ENCODE measurements at regions not wholly inside any gene's neighbourhood (a gene's known extent, or its start where the extent isn't known, plus 50 kb on each side); places are given as distances from the start of the nearest gene placed in this dataset.

GRCh38 chr7:47678641-47679380 lies 96.9 kb upstream of the TNS3 start:
- no peak for DNase-seq (ENCODE audit: low read depth)
- no peak for TF ChIP-seq CTCF (IDR thresholded peaks at IDR 0.05; ENCODE audit: control insufficient read depth, extremely low read depth, insufficient read depth)
- H3K4me3 ChIP-seq (ENCODE audit: low read depth, low read length) = no peak overlapping the region

DNA sequence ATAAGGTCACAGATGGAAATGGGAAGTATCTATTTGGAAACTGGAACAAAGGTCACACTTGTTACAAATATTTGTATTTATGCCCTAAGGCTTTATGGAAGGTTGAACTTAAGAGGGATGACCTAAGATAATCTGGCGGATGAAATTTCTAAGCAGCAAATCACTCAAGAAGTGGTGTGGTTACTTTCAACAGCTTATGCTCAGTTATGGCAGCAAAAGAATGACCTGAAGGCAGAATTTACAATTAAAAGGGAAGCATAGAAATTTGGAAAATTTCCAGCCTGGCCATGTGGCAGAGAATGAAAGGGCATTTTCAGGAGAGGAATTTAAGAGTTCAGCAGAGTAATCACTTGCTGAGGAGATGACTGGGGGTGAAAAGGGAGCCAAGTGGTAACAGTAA lies 95.8 kb upstream of the TNS3 start:
- H3K4me3 ChIP-seq (ENCODE audit: low read depth, low read length) = no peak overlapping the region
- TF ChIP-seq CTCF (IDR thresholded peaks at IDR 0.05; ENCODE audit: control insufficient read depth, extremely low read depth, insufficient read depth) = no peak
- no peak for DNase-seq (ENCODE audit: low read depth)

GRCh38 chr7:47677093-47677492 lies 95.2 kb upstream of the TNS3 start:
- no peak for DNase-seq (ENCODE audit: low read depth)
- H3K4me3 ChIP-seq (ENCODE audit: low read depth, low read length) = no peak overlapping the region
- TF ChIP-seq CTCF (IDR thresholded peaks at IDR 0.05; ENCODE audit: control insufficient read depth, extremely low read depth, insufficient read depth) = no peak

DNA sequence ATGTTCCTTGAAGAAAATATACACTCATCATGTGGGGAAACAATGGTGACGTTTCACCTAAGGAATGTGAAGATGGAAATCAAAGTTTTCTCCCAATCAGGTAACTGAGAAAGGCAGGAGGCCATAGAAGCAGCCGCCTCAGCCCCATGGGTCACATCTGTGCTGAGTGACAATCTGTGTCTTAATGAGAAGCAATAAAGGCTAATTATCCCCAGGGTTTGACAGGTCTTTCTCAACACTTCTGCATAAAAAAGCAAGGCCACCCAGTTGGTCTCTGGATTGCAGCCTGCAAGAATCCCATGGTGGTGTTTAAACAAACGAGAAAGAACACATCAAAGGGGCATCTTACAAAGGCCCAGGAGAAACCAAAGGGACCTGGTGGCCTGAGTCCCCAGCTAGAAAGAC lies 91.1 kb upstream of the TNS3 start:
- TF ChIP-seq CTCF (IDR thresholded peaks at IDR 0.05; ENCODE audit: control insufficient read depth, extremely low read depth, insufficient read depth) = no peak
- no peak overlapping the region for H3K4me3 ChIP-seq (ENCODE audit: low read depth, low read length)
- no peak for DNase-seq (ENCODE audit: low read depth)

GRCh38 chr7:47672271-47672791 lies 90.4 kb upstream of the TNS3 start:
- DNase-seq (ENCODE audit: low read depth) = no peak
- H3K4me3 ChIP-seq (ENCODE audit: low read depth, low read length) = no peak overlapping the region
- no peak for TF ChIP-seq CTCF (IDR thresholded peaks at IDR 0.05; ENCODE audit: control insufficient read depth, extremely low read depth, insufficient read depth)

DNA sequence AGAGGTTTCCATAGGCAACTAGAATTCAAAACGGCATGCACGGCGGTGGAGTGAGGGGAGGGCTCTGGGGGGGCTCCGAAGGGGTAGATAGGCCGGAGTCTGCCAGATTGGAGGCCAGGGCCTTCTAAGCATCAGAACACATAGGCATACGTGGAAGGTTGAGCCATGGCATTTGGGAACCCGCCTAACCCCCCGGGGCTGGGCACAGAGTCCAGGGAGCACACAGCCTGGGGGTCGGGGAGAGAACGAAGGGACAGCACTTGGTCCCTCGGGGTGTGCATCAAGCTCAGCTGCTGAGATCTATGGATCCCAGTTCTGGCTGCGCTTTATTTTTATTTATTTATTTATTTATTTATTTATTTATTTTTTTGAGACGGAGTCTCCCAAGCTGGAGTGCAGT lies 89.4 kb upstream of the TNS3 start:
- no peak overlapping the region for H3K4me3 ChIP-seq (ENCODE audit: low read depth, low read length)
- DNase-seq (ENCODE audit: low read depth) = no peak
- TF ChIP-seq CTCF (IDR thresholded peaks at IDR 0.05; ENCODE audit: control insufficient read depth, extremely low read depth, insufficient read depth) = no peak

DNA sequence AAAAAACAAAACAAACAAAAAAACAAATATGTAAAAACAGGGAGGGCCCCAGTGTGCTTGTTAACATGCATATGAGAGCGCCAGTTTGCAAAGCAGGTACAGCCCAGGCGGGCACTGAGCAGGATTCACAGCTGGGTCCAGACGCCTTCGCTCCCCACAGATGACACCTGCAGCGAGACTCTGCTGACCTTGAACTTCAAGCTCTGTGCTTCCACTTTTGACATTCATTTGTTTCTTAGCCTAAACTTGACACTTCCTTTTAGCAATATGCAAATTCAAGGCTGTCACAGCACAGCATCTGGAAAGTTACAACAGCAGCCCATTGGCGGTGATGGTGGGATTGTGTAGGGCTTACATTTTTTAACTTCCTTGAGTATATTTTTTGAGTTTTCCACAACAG lies 88.8 kb upstream of the TNS3 start:
- DNase-seq (ENCODE audit: low read depth) = no peak
- no peak overlapping the region for H3K4me3 ChIP-seq (ENCODE audit: low read depth, low read length)
- no peak for TF ChIP-seq CTCF (IDR thresholded peaks at IDR 0.05; ENCODE audit: control insufficient read depth, extremely low read depth, insufficient read depth)

Data from LNCaP clone FGC (cell line).